ENCODE measurements at regions not wholly inside any gene's neighbourhood (a gene's known extent, or its start where the extent isn't known, plus 50 kb on each side); places are given as distances from the start of the nearest gene placed in this dataset.

DNA sequence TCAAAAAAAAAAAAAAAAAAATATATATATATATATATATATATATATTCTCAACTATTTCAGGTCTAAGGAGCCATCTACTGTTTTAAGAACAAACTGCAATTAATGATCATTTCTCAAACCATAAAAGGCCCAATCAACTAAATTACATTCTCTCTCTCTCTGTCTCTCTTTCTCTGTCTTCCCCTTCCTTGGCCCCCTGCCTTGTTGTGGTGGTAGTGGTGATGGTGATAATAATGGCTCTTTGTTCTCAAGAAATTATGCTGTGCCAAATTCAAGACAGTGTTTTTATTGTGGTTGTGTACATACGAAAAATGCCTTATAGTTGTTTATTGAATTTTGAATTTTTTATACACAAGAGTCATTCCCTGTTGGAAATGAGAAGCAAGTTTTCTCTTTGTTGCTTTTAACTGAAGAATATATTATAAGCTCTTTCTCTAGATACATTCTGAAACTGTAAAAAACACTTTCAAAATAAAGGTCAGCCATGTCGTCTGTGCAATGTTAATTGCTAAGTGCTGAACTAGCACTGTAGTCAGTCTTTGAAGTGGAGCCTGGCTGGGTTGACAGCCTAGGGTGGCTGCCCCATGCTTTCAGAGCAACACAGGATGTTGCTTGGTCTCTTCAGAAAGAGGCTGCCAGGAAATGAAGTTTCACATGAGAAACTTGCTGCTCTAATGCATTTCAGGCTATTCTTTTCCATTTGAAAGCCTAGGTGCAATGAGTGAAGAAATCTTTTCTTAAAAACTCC lies 96.0 kb downstream of the HINT1 start:
- Mint-ChIP-seq H3K27me3 (ENCODE audit: low read depth in 2 of 2) (no peaks in the 10 kb centered on the region), H3K27ac (peak overlapping the region; percentile 89 to 91), H3K4me3 (peak overlapping the region; percentile 58), H3K4me1 (peaks cover 31 to 47% of the 10 kb centered on the region in 2 donors), H3K36me3 (no peaks in the 10 kb centered on the region), H3K9me3 (peaks cover 4 to 6% of the 10 kb centered on the region in 2 donors)
- 8% methylated on average over 1 of the region's 2 CpGs for WGBS (ENCODE audit: insufficient coverage)
- Histone ChIP-seq H3K4me3 (ENCODE audit: low read length) (no peak overlapping the region), H3K9me3 (ENCODE audit: control insufficient read depth, insufficient read depth, low read length) (peaks cover 16% of the 10 kb centered on the region), H3K4me1 (ENCODE audit: control insufficient read depth, insufficient read depth, low read length) (peaks cover 27% of the 10 kb centered on the region), H3K36me3 (ENCODE audit: control insufficient read depth, insufficient read depth, low read length) (no peaks in the 10 kb centered on the region), H3K27me3 (ENCODE audit: control insufficient read depth, insufficient read depth, low read length) (no peaks in the 10 kb centered on the region), H3K27ac (ENCODE audit: low read length) (peak overlapping the region; percentile 64)
- intact Hi-C loops (cut with micrococcal nuclease) = no loop called here
- ATAC-seq (peak; percentile 95 to 99 (median 97)), DNase-seq (peak; percentile 27 to 80)
- TF ChIP-seq, protein P1, sequence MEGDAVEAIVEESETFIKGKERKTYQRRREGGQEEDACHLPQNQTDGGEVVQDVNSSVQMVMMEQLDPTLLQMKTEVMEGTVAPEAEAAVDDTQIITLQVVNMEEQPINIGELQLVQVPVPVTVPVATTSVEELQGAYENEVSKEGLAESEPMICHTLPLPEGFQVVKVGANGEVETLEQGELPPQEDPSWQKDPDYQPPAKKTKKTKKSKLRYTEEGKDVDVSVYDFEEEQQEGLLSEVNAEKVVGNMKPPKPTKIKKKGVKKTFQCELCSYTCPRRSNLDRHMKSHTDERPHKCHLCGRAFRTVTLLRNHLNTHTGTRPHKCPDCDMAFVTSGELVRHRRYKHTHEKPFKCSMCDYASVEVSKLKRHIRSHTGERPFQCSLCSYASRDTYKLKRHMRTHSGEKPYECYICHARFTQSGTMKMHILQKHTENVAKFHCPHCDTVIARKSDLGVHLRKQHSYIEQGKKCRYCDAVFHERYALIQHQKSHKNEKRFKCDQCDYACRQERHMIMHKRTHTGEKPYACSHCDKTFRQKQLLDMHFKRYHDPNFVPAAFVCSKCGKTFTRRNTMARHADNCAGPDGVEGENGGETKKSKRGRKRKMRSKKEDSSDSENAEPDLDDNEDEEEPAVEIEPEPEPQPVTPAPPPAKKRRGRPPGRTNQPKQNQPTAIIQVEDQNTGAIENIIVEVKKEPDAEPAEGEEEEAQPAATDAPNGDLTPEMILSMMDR (IDR thresholded peaks at IDR 0.05) = no peak

DNA sequence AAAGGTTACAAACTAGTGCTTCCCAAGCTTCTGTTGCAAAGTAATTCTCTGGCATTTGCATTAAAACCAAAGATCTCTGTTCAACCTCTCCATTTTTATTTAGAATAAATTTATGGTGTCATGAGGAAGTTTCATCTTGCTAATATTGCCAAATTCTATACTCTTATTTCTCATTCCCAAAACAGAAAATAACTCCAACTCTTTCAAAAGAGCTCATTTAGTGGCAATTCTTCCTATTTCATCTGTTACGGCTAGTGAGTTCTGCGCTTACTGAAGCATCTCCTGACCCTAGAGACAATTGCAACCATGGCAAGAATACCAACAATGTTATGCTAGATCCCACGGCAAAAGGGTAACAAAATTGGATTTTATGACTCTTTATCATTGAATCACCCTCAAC lies 97.0 kb downstream of the HINT1 start:
- intact Hi-C loops (cut with micrococcal nuclease) = no loop called here
- Mint-ChIP-seq H3K27ac (peak overlapping the region; percentile 89 to 91), H3K4me1 (peaks cover 31 to 47% of the 10 kb centered on the region in 2 donors), H3K36me3 (no peaks in the 10 kb centered on the region), H3K27me3 (ENCODE audit: low read depth in 2 of 2) (no peaks in the 10 kb centered on the region), H3K9me3 (peaks cover 4 to 6% of the 10 kb centered on the region in 2 donors), H3K4me3 (no peak overlapping the region)
- TF ChIP-seq, protein P1 (IDR thresholded peaks at IDR 0.05) = no peak
- DNase-seq (no peak), ATAC-seq (no peak)
- H3K27ac ChIP-seq (ENCODE audit: low read length) = no peak overlapping the region
- H3K27me3 ChIP-seq (ENCODE audit: control insufficient read depth, insufficient read depth, low read length) = no peaks in the 10 kb centered on the region
- 83% methylated on average over 3 of the region's 3 CpGs for WGBS (ENCODE audit: insufficient coverage)
- H3K4me1 ChIP-seq (ENCODE audit: control insufficient read depth, insufficient read depth, low read length) = peaks cover 27% of the 10 kb centered on the region
- H3K9me3 ChIP-seq (ENCODE audit: control insufficient read depth, insufficient read depth, low read length) = peaks cover 16% of the 10 kb centered on the region
- H3K36me3 ChIP-seq (ENCODE audit: control insufficient read depth, insufficient read depth, low read length) = no peaks in the 10 kb centered on the region
- H3K4me3 ChIP-seq (ENCODE audit: low read length) = no peak overlapping the region

DNA sequence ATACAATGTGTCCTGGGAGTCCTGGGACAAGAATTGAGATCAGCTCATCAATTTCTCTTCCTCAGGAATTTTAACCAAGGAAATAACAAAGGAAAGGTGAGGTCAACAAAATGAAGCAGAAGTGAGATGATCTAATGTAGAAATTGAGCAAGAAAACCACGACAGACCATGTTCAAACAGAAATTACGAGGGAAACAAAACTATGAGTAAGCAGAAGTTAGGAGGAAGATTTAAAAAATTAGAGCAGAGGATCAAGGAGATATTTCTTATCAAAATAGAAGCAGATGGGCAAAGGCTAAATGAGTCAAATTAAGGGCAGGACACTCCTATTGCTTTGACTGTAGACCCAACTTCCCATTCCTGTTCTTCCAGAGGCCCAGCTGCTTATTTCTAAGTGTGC lies 97.4 kb downstream of the HINT1 start:
- H3K4me3 Mint-ChIP-seq = no peak overlapping the region
- H3K27me3 Mint-ChIP-seq (ENCODE audit: low read depth in 2 of 2) = no peaks in the 10 kb centered on the region
- TF ChIP-seq, protein P1 (IDR thresholded peaks at IDR 0.05) = no peak
- ATAC-seq (no peak), DNase-seq (no peak)
- whole genome bisulfite sequencing (ENCODE audit: insufficient coverage) = 29% methylated on average over 2 of the region's 2 CpGs
- Histone ChIP-seq H3K36me3 (ENCODE audit: control insufficient read depth, insufficient read depth, low read length) (no peaks in the 10 kb centered on the region), H3K27me3 (ENCODE audit: control insufficient read depth, insufficient read depth, low read length) (no peaks in the 10 kb centered on the region), H3K4me1 (ENCODE audit: control insufficient read depth, insufficient read depth, low read length) (peaks cover 27% of the 10 kb centered on the region), H3K9me3 (ENCODE audit: control insufficient read depth, insufficient read depth, low read length) (peaks cover 16% of the 10 kb centered on the region), H3K27ac (ENCODE audit: low read length) (no peak overlapping the region), H3K4me3 (ENCODE audit: low read length) (no peak overlapping the region)
- peaks cover 31 to 47% of the 10 kb centered on the region in 2 donors for H3K4me1 Mint-ChIP-seq
- peaks cover 4 to 6% of the 10 kb centered on the region in 2 donors for H3K9me3 Mint-ChIP-seq
- intact Hi-C loops (cut with micrococcal nuclease) = no loop called here
- no peaks in the 10 kb centered on the region for H3K36me3 Mint-ChIP-seq
- H3K27ac Mint-ChIP-seq = peak overlapping the region in 1 of 2 donors; percentile 91

All from natural killer cell (primary cell).